Heart right ventricle (tissue), 16 donors: ENCODE measurements at regions not wholly inside any gene's neighbourhood (a gene's known extent, or its start where the extent isn't known, plus 50 kb on each side); places are given as distances from the start of the nearest gene placed in this dataset.

Source experiments
- ATAC-seq, 8 donors: fragments of 200-7000 bp; cut with Tn5 transposase; one replicate each; pipeline ENCODE4 v1.9.1; 2020; ENCODE audit warnings: mild to moderate bottlenecking in 8 of 8, moderate library complexity in 8 of 8, moderate number of reproducible peaks in 1 of 8
- DNase-seq, 2 donors: peaks; one replicate each; pipeline ENCODE4 v3.0.0-alpha.2; 2020
- H3K27ac ChIP-seq, 10 donors: fragments of 200-600 bp; sonication (generic) in 2 of 10; one replicate each; pipeline versions ENCODE4 v1.5.0 to v1.8.0; 2020 to 2022; ENCODE audit warnings: mild to moderate bottlenecking in 3 of 10
- H3K27me3 ChIP-seq, 7 donors: fragments of 200-600 bp; one replicate each; pipeline ENCODE4 v1.8.0; 2021 to 2022; ENCODE audit warnings: mild to moderate bottlenecking in 2 of 7
- H3K36me3 ChIP-seq, 9 donors: fragments of 200-600 bp; sonication (generic) in 1 of 9; one replicate each; pipeline versions ENCODE4 v1.5.0 to v1.8.0; 2020 to 2022; ENCODE audit warnings: mild to moderate bottlenecking in 2 of 9
- H3K4me1 ChIP-seq, 9 donors: fragments of 200-600 bp; sonication (generic) in 1 of 9; one replicate each; pipeline versions ENCODE4 v1.5.0 to v1.8.0; 2020 to 2022; ENCODE audit warnings: mild to moderate bottlenecking in 4 of 9
- H3K4me3 ChIP-seq, 10 donors: fragments of 200-600 bp; sonication (generic) in 2 of 10; one replicate each; pipeline versions ENCODE4 v1.5.0 to v1.8.0; 2020 to 2022; ENCODE audit warnings: mild to moderate bottlenecking in 7 of 10, moderate library complexity in 2 of 10
- H3K9me3 ChIP-seq, 11 donors: fragments of 200-600 bp in 10 of 11; sonication (generic) in 2 of 11; one replicate each; pipeline versions ENCODE4 v1.5.0 to v1.8.0; 2013 to 2022; ENCODE audit warnings: mild to moderate bottlenecking in 2 of 11, control low read depth in 1 of 11, moderate library complexity in 1 of 11
- WGBS, 2 donors: extraction: QIAGEN DNeasy Blood & Tissue Kit; methylation state at CpG; one replicate each; pipeline ENCODE4 v1.1.7; 2013; ENCODE audit warnings: inconsistent platforms in 1 of 2; 5-methylcytosine and 5-hydroxymethylcytosine counted together
- intact Hi-C, 10 donors: fragments of 100-400 bp; cut with DNase I; formaldehyde crosslinking; loops; one replicate each; pipeline versions ENCODE4 v1.11.1 to v1.14.2; 2022
- TF ChIP-seq, protein P1 (sequence below), 9 donors: fragments of 200-600 bp; sonication (generic) in 2 of 9; IDR thresholded peaks; one replicate each; pipeline versions ENCODE4 v1.5.0 to v1.8.0; 2021 to 2022; ENCODE audit warnings: antibody characterized with exemption in 9 of 9, mild to moderate bottlenecking in 5 of 9, moderate library complexity in 1 of 9
- donor health status: Arrhythmogenic right ventricular cardiomyopathy.
- donor health status: ischemic (EF 13 %, LVEDD 7.1; RV severe dilation, severe dysfunction).
- donor health status: healthy with polysubstance abuse.
- donor health status: DM: no; HTN: yes; CAD: no.
- donor health status: DM: no; HTN: no; CAD: no.
- donor health status: ischemic (EF 25% LVEDD 6.9; RV normal size, moderate dysfunction).
- donor health status: ischemic (EF 25% LVEDD 5.7; RV mildly dilated, moderate dysfunction).
- donor health status: healthy.
- donor health status: DM: yes; HTN: yes; CAD: no.
- donor health status: Ischemic cardiomyopathy.
- donor health status: ischemic (EF 35%, LVEDD 5.7; RV mildly dilated, moderate dysfunction).
- donor health status: nonischemic (EF 11% LVEDD 7.7; RV severe dilation, severe dysfunction).
- donor health status: DM: yes; HTN: yes; CAD: no.
- donor health status: PGD.
- donor health status: ischemic (EF 29% LVEDD 5.4; RV normal size, mild dysfunction).
- donor health status: nonischemic (EF 23%, LVEDD 6.1; RV moderate dilation, normal function).

DNA sequence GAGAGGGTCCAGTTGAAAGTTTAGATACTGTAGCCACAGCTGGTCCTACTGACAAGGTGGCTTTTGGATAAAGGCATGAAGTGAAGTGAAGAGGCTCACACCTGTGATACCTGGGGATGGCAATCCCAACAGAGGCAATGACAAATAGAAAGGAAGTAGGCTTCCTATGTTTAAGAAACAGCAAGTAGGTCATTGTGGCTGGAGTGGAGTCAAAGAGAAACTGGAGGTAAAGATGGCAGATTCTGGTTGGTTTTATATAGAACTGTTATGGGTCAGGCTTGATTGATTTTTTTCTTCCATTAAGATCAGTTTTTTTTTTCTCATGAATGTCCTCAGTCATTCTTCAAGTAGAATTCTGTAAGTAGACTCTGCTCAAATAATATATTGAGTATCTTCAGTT lies 79.5 kb downstream of the ANXA1 start:
- no peaks in the 10 kb centered on the region for H3K9me3 ChIP-seq
- no peak for DNase-seq
- H3K4me1 ChIP-seq: peaks cover 0 to 2% (median 0%) of the 10 kb centered on the region in 9 donors
- H3K36me3 ChIP-seq: no peaks in the 10 kb centered on the region
- no peak overlapping the region for H3K27ac ChIP-seq
- H3K27me3 ChIP-seq: peaks cover 0 to 5% (median 0%) of the 10 kb centered on the region in 7 donors
- intact Hi-C loops: no loop called here
- no peak for ATAC-seq
- TF ChIP-seq, protein P1, sequence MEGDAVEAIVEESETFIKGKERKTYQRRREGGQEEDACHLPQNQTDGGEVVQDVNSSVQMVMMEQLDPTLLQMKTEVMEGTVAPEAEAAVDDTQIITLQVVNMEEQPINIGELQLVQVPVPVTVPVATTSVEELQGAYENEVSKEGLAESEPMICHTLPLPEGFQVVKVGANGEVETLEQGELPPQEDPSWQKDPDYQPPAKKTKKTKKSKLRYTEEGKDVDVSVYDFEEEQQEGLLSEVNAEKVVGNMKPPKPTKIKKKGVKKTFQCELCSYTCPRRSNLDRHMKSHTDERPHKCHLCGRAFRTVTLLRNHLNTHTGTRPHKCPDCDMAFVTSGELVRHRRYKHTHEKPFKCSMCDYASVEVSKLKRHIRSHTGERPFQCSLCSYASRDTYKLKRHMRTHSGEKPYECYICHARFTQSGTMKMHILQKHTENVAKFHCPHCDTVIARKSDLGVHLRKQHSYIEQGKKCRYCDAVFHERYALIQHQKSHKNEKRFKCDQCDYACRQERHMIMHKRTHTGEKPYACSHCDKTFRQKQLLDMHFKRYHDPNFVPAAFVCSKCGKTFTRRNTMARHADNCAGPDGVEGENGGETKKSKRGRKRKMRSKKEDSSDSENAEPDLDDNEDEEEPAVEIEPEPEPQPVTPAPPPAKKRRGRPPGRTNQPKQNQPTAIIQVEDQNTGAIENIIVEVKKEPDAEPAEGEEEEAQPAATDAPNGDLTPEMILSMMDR (IDR thresholded peaks at IDR 0.05): no peak
- H3K4me3 ChIP-seq: no peak overlapping the region

DNA sequence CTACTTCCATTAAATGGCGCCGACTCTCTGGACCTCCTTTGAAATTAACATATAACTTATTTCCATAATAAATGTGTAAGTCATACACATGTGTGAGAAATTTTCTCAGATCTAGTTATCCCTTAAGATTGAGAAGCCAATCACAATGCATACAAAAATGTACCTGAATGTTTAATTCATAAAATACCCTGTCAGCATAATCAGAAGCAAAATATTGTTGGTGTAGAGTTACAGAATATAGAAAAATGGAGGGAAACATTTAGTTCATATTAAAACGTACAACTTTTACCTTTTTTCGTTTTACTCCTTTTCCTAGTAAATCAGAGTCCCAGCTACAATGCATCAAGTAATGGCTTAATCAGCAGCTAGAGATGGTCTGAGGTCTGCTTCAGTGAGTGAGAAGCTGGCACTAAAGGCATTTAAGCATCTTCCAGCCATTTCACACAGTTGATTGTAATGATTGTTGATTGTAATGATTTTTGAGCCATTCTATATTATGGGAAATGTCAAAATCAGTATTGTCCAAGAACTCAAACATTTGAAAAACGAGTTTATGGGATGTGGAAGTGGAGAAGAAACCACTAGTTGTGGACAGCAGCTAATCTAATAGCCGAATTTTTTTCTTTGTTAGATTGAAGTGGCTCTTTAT lies 81.8 kb downstream of the ANXA1 start:
- intact Hi-C loops: no loop called here
- no peak for ATAC-seq
- H3K4me3 ChIP-seq: no peak overlapping the region
- peak overlapping the region in 1 of 10 donors; percentile 45 for H3K27ac ChIP-seq
- H3K36me3 ChIP-seq: no peaks in the 10 kb centered on the region
- no peaks in the 10 kb centered on the region for H3K9me3 ChIP-seq
- DNase-seq: no peak
- 64 to 65% methylated on average over 6 of the region's 6 CpGs for WGBS, 2 donors
- peaks cover 0 to 5% (median 0%) of the 10 kb centered on the region in 7 donors for H3K27me3 ChIP-seq
- TF ChIP-seq, protein P1 (IDR thresholded peaks at IDR 0.05): no peak
- peaks cover 0 to 15% (median 0%) of the 10 kb centered on the region in 9 donors for H3K4me1 ChIP-seq

DNA sequence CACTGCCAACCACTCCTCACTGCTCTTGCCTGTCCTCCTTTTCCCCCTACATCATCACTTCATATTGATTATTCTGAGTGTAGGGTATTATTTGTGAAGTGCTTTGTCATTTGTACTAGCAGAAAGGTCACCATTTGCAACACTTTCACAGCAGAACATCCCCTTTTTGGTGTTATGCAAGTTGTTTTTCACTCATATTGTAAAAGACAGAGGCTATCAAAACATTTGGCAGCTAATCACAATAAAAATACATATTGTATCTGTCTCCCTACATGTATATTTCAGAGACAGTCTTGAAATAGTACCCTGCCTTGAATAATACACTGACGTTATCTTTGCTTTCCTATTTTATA lies 82.3 kb downstream of the ANXA1 start:
- 90 to 98% methylated on average over 1 of the region's 1 CpG for WGBS, 2 donors
- intact Hi-C loops: no loop called here
- TF ChIP-seq, protein P1 (IDR thresholded peaks at IDR 0.05): no peak

DNA sequence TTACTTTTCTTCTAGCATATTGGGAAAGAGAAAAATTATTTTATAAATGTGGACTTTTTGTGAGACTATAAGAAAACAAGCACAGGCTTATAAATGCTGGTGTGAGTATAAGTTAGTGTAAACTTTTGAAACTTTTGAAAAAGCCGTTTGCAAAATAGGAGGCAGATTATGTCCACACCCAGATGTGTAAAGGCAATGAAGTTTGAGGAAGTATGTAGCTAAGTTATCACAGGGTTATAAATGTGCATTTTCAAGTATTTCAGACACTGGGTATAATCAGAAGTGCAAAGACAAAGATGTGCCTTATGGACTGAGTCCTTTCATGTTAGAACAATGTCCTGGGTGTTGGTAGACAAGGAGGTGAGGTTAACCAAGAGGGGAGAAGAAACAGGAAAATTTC lies 85.5 kb downstream of the ANXA1 start:
- no peak for DNase-seq
- Histone ChIP-seq H3K4me3 (no peak overlapping the region), H3K9me3 (no peaks in the 10 kb centered on the region), H3K36me3 (no peaks in the 10 kb centered on the region), H3K27ac (peak overlapping the region in 1 of 10 donors; percentile 54), H3K27me3 (peaks cover 0 to 5% (median 0%) of the 10 kb centered on the region in 7 donors), H3K4me1 (peaks cover 0 to 15% (median 0%) of the 10 kb centered on the region in 9 donors)
- intact Hi-C loops: no loop called here
- no peak for ATAC-seq
- TF ChIP-seq, protein P1 (IDR thresholded peaks at IDR 0.05): no peak
- WGBS, 2 donors: 74 to 88% methylated on average over 1 of the region's 1 CpG

More for the DNA sequence above, 82.3 kb downstream of the ANXA1 start:
- Histone ChIP-seq H3K9me3 (no peaks in the 10 kb centered on the region), H3K36me3 (no peaks in the 10 kb centered on the region), H3K27me3 (peaks cover 0 to 5% (median 0%) of the 10 kb centered on the region in 7 donors), H3K4me3 (no peak overlapping the region), H3K4me1 (peaks cover 0 to 15% (median 0%) of the 10 kb centered on the region in 9 donors), H3K27ac (peak overlapping the region in 1 of 10 donors; percentile 45)
- no peak for ATAC-seq
- no peak for DNase-seq
